Spleen (tissue), 11 donors: ENCODE measurements at regions not wholly inside any gene's neighbourhood (a gene's known extent, or its start where the extent isn't known, plus 50 kb on each side); places are given as distances from the start of the nearest gene placed in this dataset.

ENCODE experiments used
- DNase-seq: peaks from one replicate; pipeline ENCODE4 v3.0.0-alpha.2; 2020
- H3K27ac ChIP-seq, 8 donors: fragments of 200-600 bp; sonication (generic) in 7 of 8; 1 replicate in 4 of 8; 2 replicates in 4 of 8; pipeline versions ENCODE4 v1.5.0 to v1.8.0; 2016 to 2021; ENCODE audit warnings: inconsistent platforms in 4 of 8, mild to moderate bottlenecking in 4 of 8, moderate library complexity in 1 of 8
- H3K27me3 ChIP-seq, 7 donors: fragments of 200-600 bp; sonication (generic) in 6 of 7; replicated peaks in 1 of 7; 1 replicate in 4 of 7; 2 replicates in 3 of 7; pipeline versions ENCODE4 v1.5.0 to v1.8.0; 2016 to 2021; ENCODE audit warnings: inconsistent platforms in 3 of 7, mild to moderate bottlenecking in 1 of 7
- H3K36me3 ChIP-seq, 6 donors: fragments of 200-600 bp; sonication (generic) in 5 of 6; 1 replicate in 4 of 6; 2 replicates in 2 of 6; pipeline versions ENCODE4 v1.5.0 to v1.8.0; 2016 to 2021; ENCODE audit warnings: inconsistent platforms in 2 of 6
- H3K4me1 ChIP-seq, 6 donors: fragments of 200-600 bp; sonication (generic) in 5 of 6; 1 replicate in 3 of 6; 2 replicates in 3 of 6; pipeline versions ENCODE4 v1.5.0 to v1.8.0; 2016 to 2021; ENCODE audit warnings: inconsistent platforms in 3 of 6
- H3K4me3 ChIP-seq, 8 donors: fragments of 200-600 bp; sonication (generic) in 7 of 8; 1 replicate in 4 of 8; 2 replicates in 4 of 8; pipeline versions ENCODE4 v1.5.0 to v1.8.0; 2016 to 2021; ENCODE audit warnings: inconsistent platforms in 4 of 8, mild to moderate bottlenecking in 4 of 8, moderate library complexity in 2 of 8
- H3K9me3 ChIP-seq, 8 donors: fragments of 200-600 bp; sonication (generic) in 7 of 8; 1 replicate in 4 of 8; 2 replicates in 4 of 8; pipeline versions ENCODE4 v1.5.0 to v1.8.0; 2016 to 2021; ENCODE audit warnings: inconsistent platforms in 4 of 8
- CTCF ChIP-seq, 11 experiments: fragments of 200-600 bp in 7 of 11; fragments of 450-650 bp in 4 of 11; sonication (generic) in 4 of 11; IDR thresholded peaks in 8 of 11; conservative IDR thresholded peaks in 3 of 11; 1 replicate in 7 of 11; 2 replicates in 4 of 11; pipeline versions ENCODE4 v1.4.0 to v1.8.0; 2016 to 2021; ENCODE audit warnings: antibody characterized with exemption in 11 of 11, inconsistent platforms in 4 of 11, mild to moderate bottlenecking in 1 of 11
- POLR2A ChIP-seq, 3 donors: fragments of 450-650 bp; IDR thresholded peaks; one replicate each; pipeline ENCODE4 v1.5.1; 2017; ENCODE audit warnings: antibody characterized with exemption in 3 of 3, mild to moderate bottlenecking in 1 of 3
- POLR2AphosphoS5 ChIP-seq, 3 donors: sonication (generic); formaldehyde crosslinking; IDR thresholded peaks; one replicate each; pipeline ENCODE4 v1.5.1; 2017; ENCODE audit warnings: antibody characterized with exemption in 3 of 3
- WGBS, 5 donors: extraction: QIAGEN DNeasy Blood & Tissue Kit in 3 of 5; methylation state at CpG; one replicate each; pipeline versions ENCODE4 v1.1.5 to v1.1.7; 2013 to 2018; 5-methylcytosine and 5-hydroxymethylcytosine counted together
- intact Hi-C: fragments of 100-400 bp; cut with DNase I; formaldehyde crosslinking; loops from one replicate; pipeline ENCODE4 v1.15.0; 2023; ENCODE audit warnings: low total_unique reads
- donor health status: healthy with polysubstance abuse.
- donor health status: DM: no; HTN: no; CAD: no; lungs with moderate emphysema.
- donor health status: DM: no; HTN: no; CAD: no.
- donor health status: Bipolar disorder and iron deficiency.
- donor health status: healthy.
- donor health status: DM: no; HTN: no; CAD: no.
- donor health status: DM: yes; HTN: yes; CAD: no.

GRCh38 chr4:153111426-153112040, 92.7 kb upstream of the TRIM2 start:
- Histone ChIP-seq H3K4me3 (no peak overlapping the region), H3K27me3 (no peaks in the 10 kb centered on the region), H3K36me3 (no peaks in the 10 kb centered on the region), H3K27ac (no peak overlapping the region), H3K4me1 (peaks cover 4 to 38% (median 31%) of the 10 kb centered on the region in 6 donors), H3K9me3 (no peaks in the 10 kb centered on the region)
- TF ChIP-seq CTCF (IDR thresholded peaks at IDR 0.05 in 8 of 11, conservative IDR thresholded peaks at IDR 0.05 in 3 of 11) (no peak), POLR2AphosphoS5 (IDR thresholded peaks at IDR 0.05) (no peak), POLR2A (IDR thresholded peaks at IDR 0.05) (no peak)
- intact Hi-C loops = no loop called here
- 86 to 95% (median 92%) methylated on average over 10 of the region's 10 CpGs for WGBS, 5 donors
- DNase-seq = no peak

DNA sequence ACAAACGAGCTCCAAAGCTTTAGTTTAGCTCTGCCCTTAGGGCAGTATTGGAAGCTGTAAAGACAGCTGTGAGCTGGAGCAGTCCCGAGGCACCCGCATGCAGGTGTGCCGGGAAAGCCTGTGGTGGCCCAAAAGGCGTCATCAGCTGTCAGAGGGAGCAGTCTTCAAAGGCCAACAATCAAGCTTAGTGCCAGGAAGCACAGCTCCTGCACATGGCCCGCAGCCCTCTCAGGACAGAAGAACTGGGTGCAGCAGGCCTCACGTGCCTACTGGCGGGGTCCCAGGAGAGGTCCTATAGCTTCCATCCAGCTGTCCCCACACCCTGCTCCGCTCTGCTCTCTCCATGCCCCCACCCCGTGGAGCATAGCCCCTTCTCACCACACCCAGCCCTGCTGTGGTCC, 92.2 kb upstream of the TRIM2 start:
- no peak for DNase-seq
- no peak overlapping the region for H3K4me3 ChIP-seq
- no peak overlapping the region for H3K27ac ChIP-seq
- 73 to 91% (median 79%) methylated on average over 8 to 10 of the region's 10 CpGs for WGBS, 5 donors
- no peaks in the 10 kb centered on the region for H3K27me3 ChIP-seq
- intact Hi-C loops = no loop called here
- peaks cover 5 to 43% (median 34%) of the 10 kb centered on the region in 6 donors for H3K4me1 ChIP-seq
- H3K9me3 ChIP-seq = no peaks in the 10 kb centered on the region
- TF ChIP-seq POLR2AphosphoS5 (IDR thresholded peaks at IDR 0.05) = no peak
- no peak for TF ChIP-seq CTCF (IDR thresholded peaks at IDR 0.05 in 8 of 11, conservative IDR thresholded peaks at IDR 0.05 in 3 of 11)
- TF ChIP-seq POLR2A (IDR thresholded peaks at IDR 0.05) = no peak
- no peaks in the 10 kb centered on the region for H3K36me3 ChIP-seq

DNA sequence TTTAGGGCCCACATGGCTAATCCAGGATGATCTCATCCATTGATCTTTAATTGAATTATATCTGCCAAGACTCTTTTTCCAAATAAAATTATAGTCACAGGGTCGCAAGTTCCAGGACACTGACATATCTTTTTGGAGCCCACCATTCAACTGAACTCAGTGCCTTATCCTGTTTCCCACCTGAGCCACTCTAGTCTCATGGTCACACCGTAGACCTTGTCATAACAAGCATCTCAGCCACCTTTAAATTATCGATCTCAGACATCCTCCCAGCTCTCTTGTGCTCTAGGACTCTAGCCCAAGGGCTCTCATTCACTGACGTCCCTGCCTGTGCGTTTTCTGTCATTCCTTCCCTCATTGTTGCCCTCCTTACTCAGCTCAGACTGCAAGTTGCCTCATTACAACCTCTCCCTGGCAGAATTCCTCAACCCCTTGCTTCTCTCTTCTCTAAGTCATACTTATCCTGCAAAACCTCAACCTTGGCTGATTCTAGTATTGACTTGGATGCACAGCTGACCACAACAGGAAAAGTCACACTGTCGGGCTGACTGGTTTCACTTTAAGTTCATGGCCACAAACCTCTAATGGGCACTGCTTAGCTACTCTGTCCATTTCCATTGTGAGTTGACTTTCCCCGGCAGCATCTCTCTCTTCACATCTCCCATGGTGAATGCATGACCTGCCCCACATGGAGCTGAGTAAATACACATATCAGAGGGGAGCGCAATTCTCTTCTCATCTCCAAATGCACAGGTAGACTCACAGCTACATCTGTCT, 91.0 kb upstream of the TRIM2 start:
- no peak for TF ChIP-seq CTCF (IDR thresholded peaks at IDR 0.05 in 8 of 11, conservative IDR thresholded peaks at IDR 0.05 in 3 of 11)
- TF ChIP-seq POLR2A (IDR thresholded peaks at IDR 0.05) = no peak
- no peak for TF ChIP-seq POLR2AphosphoS5 (IDR thresholded peaks at IDR 0.05)
- 72 to 77% (median 75%) methylated on average over 8 of the region's 8 CpGs for WGBS, 5 donors
- Histone ChIP-seq H3K9me3 (no peaks in the 10 kb centered on the region), H3K27me3 (no peaks in the 10 kb centered on the region), H3K4me3 (no peak overlapping the region), H3K27ac (peak overlapping the region in 1 of 8 donors; percentile 2), H3K36me3 (no peaks in the 10 kb centered on the region), H3K4me1 (peaks cover 5 to 49% (median 34%) of the 10 kb centered on the region in 6 donors)
- no peak for DNase-seq
- intact Hi-C loops = no loop called here

DNA sequence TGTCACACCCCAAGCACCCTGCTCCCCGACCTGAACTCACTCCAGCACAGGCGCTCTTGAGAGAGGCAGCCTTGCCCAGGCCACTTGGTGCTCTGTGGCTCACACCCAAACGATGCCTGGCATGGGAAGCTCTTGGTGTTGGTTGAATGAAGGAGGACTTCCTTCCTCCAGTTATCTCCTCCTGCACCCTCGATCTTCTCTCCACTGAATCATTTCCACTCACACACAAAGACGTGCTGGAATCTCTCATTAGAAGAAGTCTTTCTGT, 90.5 kb upstream of the TRIM2 start:
- H3K27me3 ChIP-seq = no peaks in the 10 kb centered on the region
- H3K36me3 ChIP-seq = no peaks in the 10 kb centered on the region
- no peaks in the 10 kb centered on the region for H3K9me3 ChIP-seq
- no peak overlapping the region for H3K4me3 ChIP-seq
- no peak for TF ChIP-seq CTCF (IDR thresholded peaks at IDR 0.05 in 8 of 11, conservative IDR thresholded peaks at IDR 0.05 in 3 of 11)
- no peak for TF ChIP-seq POLR2A (IDR thresholded peaks at IDR 0.05)
- no peak for DNase-seq
- 42 to 48% (median 46%) methylated on average over 5 of the region's 5 CpGs for WGBS, 5 donors
- intact Hi-C loops = no loop called here
- peak overlapping the region in 1 of 8 donors; percentile 2 for H3K27ac ChIP-seq
- peaks cover 5 to 49% (median 34%) of the 10 kb centered on the region in 6 donors for H3K4me1 ChIP-seq
